SK-N-DZ (cell line): ENCODE measurements at regions not wholly inside any gene's neighbourhood (a gene's known extent, or its start where the extent isn't known, plus 50 kb on each side); places are given as distances from the start of the nearest gene placed in this dataset.

Experiments used
- DNase-seq: peaks from one replicate; pipeline ENCODE4 v3.0.0-alpha.2; 2015; ENCODE audit warnings: low spot score

GRCh38 chr16:25317732-25318316 is 60.2 kb upstream of the ZKSCAN2 start:
- DNase-seq = no peak

- DNase-seq = no peak
These were observed 54.3 kb upstream of the ZKSCAN2 start for GRCh38 chr16:25311950-25312349.

GRCh38 chr16:25311039-25311438 is 53.4 kb upstream of the ZKSCAN2 start:
- DNase-seq = no peak
